ENCODE measurements at regions not wholly inside any gene's neighbourhood (a gene's known extent, or its start where the extent isn't known, plus 50 kb on each side); places are given as distances from the start of the nearest gene placed in this dataset.

- no peak for DNase-seq (ENCODE audit: low read depth, low spot score)
- no peak overlapping the region for H3K4me3 ChIP-seq (ENCODE audit: low read length)
These were observed 130.0 kb upstream of the BMP5 start for GRCh38 chr6:56005426-56005825.

DNA sequence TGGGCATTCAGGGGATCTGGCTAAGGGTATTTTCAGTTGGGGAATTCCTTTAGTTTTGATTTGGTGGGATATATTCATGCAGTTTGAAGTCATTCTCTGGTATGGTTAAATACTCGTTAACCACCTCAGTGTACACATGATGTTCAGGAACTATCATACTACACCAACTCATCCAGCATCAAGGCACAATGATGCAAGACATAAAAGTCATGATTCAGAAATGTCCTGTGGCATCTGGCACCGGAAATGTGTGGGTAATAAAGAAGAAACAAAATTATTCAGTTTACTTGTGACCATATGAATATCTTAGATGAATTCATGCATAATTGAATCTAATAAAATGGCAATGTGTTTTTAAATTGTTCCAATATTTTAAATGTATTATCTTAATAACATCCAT lies 129.0 kb upstream of the BMP5 start:
- DNase-seq (ENCODE audit: low read depth, low spot score), result no peak
- H3K4me3 ChIP-seq (ENCODE audit: low read length), result no peak overlapping the region

DNA sequence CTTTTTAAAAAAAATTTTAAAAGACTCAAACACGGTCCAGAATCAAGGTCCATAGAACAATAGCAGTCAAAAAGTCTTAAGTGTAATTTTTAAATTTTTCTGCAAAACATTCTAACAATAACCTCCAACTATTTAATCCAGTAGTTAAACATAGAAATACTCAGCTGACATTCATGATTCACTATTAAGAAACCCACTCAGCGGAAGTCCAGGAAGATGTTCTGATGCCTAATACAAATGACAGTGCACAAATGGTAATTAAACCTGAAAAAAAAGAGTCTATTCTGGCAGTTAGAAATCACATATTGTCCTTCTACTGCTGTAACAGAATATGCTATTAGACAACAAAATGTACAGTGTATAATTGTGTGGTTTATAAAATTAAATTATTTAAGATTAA lies 128.2 kb upstream of the BMP5 start:
- no peak overlapping the region for H3K4me3 ChIP-seq (ENCODE audit: low read length)

GRCh38 chr6:56002336-56002735 lies 126.9 kb upstream of the BMP5 start:
- DNase-seq (ENCODE audit: low read depth, low spot score), result no peak

More for the DNA sequence above, 128.2 kb upstream of the BMP5 start:
- no peak for DNase-seq (ENCODE audit: low read depth, low spot score)

GRCh38 chr6:55998576-55998975 lies 123.2 kb upstream of the BMP5 start:
- no peak overlapping the region for H3K4me3 ChIP-seq (ENCODE audit: low read length)
- DNase-seq (ENCODE audit: low read depth, low spot score), result no peak

More at GRCh38 chr6:56002336-56002735, 126.9 kb upstream of the BMP5 start:
- no peak overlapping the region for H3K4me3 ChIP-seq (ENCODE audit: low read length)

DNA sequence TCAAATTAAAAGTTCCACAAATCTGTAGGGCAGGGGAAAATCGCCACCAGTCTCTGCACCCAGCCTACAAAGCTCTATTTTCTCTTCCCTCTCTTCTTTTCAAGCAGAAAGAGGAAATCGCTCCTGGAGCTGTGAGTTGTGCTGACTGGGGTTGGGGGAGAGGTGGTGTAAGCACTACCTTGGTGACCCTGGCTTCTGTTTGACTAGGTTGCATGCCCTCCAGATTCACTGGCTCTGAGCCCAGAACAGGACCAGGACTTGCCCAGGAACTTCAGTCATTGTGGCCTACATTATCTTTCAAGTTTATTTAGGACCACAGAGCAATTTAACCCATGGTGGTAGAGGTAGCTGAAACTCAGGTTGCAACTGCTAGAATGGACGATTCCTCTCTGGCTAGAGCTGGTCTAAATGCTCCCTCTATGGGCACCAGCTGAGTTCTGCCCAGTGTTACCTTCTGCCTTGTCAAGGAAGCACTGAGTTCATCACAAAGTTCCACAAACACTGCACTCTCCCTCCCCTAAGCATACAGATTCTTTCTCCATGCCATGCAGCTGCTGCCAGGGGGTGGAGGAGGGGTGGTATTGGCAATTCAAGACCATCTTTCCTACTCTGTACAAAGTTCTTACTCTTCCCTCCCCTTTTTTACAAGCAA lies 122.0 kb upstream of the BMP5 start:
- no peak for DNase-seq (ENCODE audit: low read depth, low spot score)

GRCh38 chr6:55994531-55994930 lies 119.1 kb upstream of the BMP5 start:
- DNase-seq (ENCODE audit: low read depth, low spot score), result no peak
- no peak overlapping the region for H3K4me3 ChIP-seq (ENCODE audit: low read length)

More for the DNA sequence above, 122.0 kb upstream of the BMP5 start:
- H3K4me3 ChIP-seq (ENCODE audit: low read length), result no peak overlapping the region

DNA sequence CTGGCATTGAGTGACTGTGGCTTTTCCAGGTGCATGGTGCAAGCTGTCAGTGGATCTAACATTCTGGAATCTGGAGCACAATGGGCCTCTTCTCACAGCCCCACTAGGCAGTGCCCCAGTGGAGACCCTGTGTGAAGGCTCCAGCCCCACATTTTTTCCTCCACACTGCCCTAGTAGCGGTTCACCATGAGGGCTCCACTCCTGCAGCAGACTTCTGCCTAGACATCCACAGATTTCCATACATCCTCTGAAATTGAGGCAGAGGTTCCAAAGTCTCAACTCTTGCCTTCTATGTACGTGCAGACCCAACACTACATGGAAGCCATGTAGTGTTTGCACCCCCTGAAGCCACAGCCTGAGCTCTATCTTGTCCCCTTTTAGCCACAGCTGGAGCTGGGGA lies 118.0 kb upstream of the BMP5 start:
- no peak for DNase-seq (ENCODE audit: low read depth, low spot score)
- no peak overlapping the region for H3K4me3 ChIP-seq (ENCODE audit: low read length)

GRCh38 chr6:55992546-55992945 lies 117.2 kb upstream of the BMP5 start:
- no peak overlapping the region for H3K4me3 ChIP-seq (ENCODE audit: low read length)
- no peak for DNase-seq (ENCODE audit: low read depth, low spot score)

DNA sequence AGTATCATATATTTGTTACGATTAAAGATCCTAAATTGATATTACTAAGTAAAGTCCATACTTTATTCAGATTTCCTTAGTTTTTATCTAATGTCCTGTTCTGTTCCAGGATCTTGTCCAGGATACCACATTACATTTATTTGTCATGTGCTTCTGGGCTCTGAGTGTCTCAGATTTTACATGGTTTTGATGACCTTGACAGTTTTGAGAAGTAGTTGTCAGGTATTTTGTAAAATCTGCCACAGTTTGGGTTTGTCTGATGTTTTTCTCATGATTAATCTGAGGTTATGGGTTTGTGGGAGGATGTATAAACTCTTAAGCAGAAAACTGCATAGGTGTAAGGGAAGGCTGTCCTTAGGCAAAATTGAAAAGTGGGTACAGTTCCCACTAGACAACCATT lies 109.9 kb upstream of the BMP5 start:
- no peak overlapping the region for H3K4me3 ChIP-seq (ENCODE audit: low read length)
- no peak for DNase-seq (ENCODE audit: low read depth, low spot score)

DNA sequence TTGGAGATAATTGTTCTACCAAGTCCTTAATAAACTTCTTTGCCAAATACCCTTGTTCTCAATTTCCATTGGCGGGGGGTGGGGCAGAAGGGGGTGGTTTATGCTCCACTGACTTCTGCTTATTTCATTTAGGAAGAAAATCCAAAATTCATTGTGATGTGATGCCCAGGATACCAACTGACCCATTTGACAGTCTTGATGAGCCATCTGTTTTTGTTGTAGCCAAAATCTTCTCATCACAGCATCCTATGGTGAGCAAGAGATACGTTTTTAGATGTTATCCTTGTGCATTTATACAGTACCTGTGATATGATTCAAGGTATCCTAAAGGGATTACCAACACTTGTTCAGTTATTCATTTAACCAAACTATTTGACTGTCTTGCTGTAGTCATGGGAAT lies 108.5 kb upstream of the BMP5 start:
- no peak overlapping the region for H3K4me3 ChIP-seq (ENCODE audit: low read length)
- DNase-seq (ENCODE audit: low read depth, low spot score), result no peak

DNA sequence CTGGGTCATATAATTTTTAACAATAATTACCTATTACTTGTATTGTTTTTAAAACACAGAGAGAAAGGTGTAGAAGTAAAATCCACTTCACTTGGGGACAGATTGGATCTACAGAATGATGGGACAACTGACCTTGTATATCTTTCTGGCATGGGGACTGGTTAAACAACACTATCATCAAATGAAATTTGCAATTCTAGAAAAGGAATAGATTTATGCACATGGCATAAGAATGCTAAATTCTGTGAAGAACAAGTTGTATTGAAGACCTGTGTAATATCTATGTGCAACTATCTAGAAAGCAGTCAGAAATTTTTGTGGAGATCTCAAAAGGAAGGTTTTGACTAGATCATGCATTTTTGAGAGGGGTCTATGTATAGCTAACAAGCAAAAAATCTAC lies 106.3 kb upstream of the BMP5 start:
- no peak overlapping the region for H3K4me3 ChIP-seq (ENCODE audit: low read length)
- no peak for DNase-seq (ENCODE audit: low read depth, low spot score)

DNA sequence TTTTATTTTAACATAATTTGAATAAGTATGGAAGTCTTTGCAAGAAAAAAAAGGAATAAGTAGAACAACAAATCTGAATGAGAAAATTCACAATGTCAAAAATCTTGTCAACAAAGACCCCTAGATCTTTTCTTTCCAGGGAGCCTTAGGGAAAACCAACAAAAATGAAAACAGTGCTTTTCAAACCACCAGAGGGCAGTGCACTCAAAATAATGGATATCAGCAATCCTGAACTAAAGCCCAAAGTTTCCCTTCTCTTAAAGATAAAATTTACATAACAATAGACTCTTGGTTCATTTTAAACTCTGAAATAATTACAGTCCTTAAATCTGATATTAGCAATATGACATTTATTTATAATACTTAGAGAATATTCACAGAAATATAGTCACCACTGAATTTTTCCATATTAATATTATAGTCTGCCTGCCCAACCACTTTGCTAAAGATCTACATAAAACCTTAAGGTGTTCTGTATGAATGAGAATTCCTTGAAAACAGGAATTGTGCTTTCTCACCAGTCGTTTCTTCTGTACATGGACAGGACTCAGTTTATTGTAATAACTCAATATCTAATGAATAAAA lies 105.3 kb upstream of the BMP5 start:
- DNase-seq (ENCODE audit: low read depth, low spot score), result peak; percentile 4
- H3K4me3 ChIP-seq (ENCODE audit: low read length), result no peak overlapping the region

- no peak for DNase-seq (ENCODE audit: low read depth, low spot score)
These were observed 104.1 kb upstream of the BMP5 start for GRCh38 chr6:55979526-55979925.

DNA sequence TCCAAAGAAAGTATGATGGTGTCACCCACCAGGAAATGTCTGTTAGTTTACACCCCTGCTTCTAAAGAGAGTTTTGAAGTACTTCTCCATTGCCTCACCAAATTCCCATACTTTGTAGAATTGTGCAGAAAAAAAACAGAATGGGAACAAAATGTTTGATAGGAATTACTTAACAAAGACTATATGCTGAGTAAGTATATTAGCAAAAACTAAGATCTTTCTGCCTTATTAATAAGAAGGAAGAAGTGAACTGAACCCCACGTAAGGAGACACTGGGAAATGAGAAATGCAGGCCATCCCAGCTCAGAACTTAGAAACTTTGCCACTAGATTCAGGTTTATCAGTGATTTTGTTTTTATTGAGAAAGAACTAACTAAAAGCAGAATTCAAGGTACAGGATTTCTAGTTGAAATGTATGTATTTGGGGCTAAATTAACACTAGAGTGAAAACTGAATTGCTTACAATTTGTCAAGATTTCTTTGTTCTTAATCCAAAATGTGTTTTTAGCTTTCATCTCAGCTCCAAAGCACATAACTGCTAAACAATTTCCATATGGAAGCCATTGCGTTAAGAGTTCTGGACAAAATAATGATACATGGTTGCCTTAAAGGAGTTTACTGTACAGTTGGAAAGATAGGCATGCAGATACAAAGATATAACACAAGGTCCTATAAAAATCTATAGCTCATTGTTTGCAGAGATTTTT lies 102.7 kb upstream of the BMP5 start:
- H3K4me3 ChIP-seq (ENCODE audit: low read length), result no peak overlapping the region
- no peak for DNase-seq (ENCODE audit: low read depth, low spot score)

More at GRCh38 chr6:55979526-55979925, 104.1 kb upstream of the BMP5 start:
- H3K4me3 ChIP-seq (ENCODE audit: low read length), result no peak overlapping the region

DNA sequence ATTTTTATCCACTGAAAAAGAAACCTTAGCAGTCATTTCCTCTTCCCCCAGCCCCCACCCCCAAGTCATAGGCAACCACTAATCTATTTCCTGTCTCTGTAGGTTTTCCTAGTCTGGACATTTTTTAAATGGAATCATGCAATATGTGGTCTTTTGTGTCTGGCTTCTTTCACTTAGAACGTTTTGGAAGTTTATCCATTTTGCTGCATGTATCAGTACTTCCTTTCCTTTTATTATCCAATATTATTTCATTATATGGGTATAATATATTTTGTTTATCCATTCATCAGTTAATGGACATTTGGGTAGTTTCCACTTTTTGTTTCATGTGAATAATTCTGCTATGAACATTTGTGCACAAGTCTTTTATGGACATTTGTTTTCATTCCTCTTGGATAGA lies 99.3 kb upstream of the BMP5 start:
- H3K4me3 ChIP-seq (ENCODE audit: low read length), result no peak overlapping the region
- DNase-seq (ENCODE audit: low read depth, low spot score), result no peak

DNA sequence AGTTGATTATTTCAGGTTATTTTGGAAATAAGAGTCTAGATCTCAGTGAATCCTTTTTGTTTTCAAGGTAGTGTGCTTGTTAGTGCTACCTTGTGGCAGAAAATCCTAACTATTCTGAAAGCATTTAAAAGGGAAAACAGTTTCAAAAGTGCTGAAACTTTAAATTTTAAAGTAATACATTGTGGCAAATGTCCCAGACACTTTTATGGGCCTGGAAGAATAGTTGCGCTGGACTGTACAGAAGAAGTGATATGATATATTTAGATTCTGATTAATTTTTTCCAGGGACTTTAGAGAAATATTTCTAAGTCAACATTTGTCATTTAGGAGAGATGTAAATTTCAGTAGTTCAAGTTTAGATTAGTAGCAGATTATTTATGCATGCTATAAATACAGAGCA lies 96.7 kb upstream of the BMP5 start:
- DNase-seq (ENCODE audit: low read depth, low spot score), result no peak
- H3K4me3 ChIP-seq (ENCODE audit: low read length), result no peak overlapping the region

DNA sequence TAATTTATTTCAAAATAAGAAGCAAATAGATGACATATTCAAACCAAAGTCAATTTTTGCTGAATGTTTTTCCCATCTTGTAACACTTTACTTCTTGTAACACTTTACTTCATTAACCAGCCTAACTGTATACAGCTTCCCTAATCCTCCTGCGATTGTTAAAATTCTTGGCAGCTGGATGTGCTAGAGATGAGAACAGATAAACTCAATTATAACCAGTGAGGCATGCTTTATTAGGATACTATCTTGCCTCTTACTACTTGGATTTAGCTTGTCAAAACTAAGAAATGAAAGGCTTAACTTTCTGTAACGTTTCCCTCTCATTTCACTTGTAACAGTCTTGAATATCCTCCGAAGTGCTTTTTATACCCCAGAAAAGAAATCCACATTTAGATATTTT lies 94.1 kb upstream of the BMP5 start:
- H3K4me3 ChIP-seq (ENCODE audit: low read length), result no peak overlapping the region
- DNase-seq (ENCODE audit: low read depth, low spot score), result no peak

DNA sequence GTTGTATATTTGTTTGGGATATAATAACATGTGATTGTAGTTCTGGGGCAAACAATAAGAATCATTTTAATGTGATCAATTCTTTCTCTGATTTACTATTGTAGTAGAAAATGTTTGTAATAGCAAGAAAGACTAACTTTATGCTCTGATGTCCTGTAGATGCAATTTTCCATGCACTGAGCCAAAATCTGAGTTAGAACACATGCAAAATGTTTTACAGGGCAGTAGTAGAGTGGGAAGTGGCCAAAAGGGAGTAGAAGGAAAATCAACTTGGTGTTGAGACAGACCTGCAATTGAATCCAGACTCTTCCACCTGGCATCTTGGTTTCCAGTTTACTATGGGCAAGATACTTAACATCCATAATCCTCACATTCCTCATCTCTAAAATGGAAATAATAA lies 93.5 kb upstream of the BMP5 start:
- no peak for DNase-seq (ENCODE audit: low read depth, low spot score)
- H3K4me3 ChIP-seq (ENCODE audit: low read length), result no peak overlapping the region

DNA sequence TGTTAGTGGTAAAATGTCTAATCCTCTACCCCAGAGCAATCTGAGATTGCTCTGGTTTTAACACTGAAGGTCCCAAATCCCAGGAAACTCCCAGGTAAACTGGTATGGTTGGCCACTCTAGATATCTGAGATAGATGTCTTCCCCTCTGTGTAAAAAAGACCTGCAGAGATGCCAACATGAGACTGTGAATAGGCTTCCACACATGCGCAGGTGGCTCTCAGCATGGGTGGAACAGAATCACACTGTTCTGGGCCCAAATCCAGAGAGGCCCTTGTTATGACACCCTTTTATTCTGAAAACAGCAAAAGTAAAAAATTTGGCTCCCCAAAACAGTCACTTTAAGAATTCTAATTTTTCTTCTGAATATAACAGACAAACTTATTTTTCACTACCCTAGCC lies 88.7 kb upstream of the BMP5 start:
- H3K4me3 ChIP-seq (ENCODE audit: low read length), result no peak overlapping the region
- DNase-seq (ENCODE audit: low read depth, low spot score), result no peak

- no peak overlapping the region for H3K4me3 ChIP-seq (ENCODE audit: low read length)
- no peak for DNase-seq (ENCODE audit: low read depth, low spot score)
These were observed 87.9 kb upstream of the BMP5 start for GRCh38 chr6:55963301-55963700.
